Natural killer cell treated with Interleukin-12 subunit alpha and Interleukin-12 subunit beta and Interleukin-15 and Interleukin-18, amount 100 ng/mL, for 72 hours (primary cell): ENCODE measurements at regions not wholly inside any gene's neighbourhood (a gene's known extent, or its start where the extent isn't known, plus 50 kb on each side); places are given as distances from the start of the nearest gene placed in this dataset.
A peak's percentile ranks its signal among the peaks of the same experiment; 100 is the strongest.
"Not testable (repeated sequence)": the region's sequence is repeated elsewhere in the genome, so short reads cannot be mapped to it uniquely, and the experiment has no call there.

Experiments used
- ATAC-seq, 2 donors: fragments of 150-1000 bp; cut with Tn5 transposase in 1 of 2; sonication (Bioruptor Pico), chemical (Tn5 transposase) in 1 of 2; 2 replicates each; pipeline ENCODE4 v1.10.0; 2021
- DNase-seq: peaks from one replicate; pipeline ENCODE4 v3.0.0; 2022; ENCODE audit warnings: low spot score
- H3K27ac Mint-ChIP-seq, 2 donors: 1 replicate in 1 of 2; 2 replicates in 1 of 2; pipeline ENCODE4 v1.8.0; 2022; ENCODE audit warnings: mixed read lengths in 2 of 2, mild to moderate bottlenecking in 1 of 2, moderate library complexity in 1 of 2
- H3K27me3 Mint-ChIP-seq, 2 donors: 1 replicate in 1 of 2; 2 replicates in 1 of 2; pipeline ENCODE4 v1.8.0; 2022; ENCODE audit warnings: mixed read lengths in 2 of 2
- H3K36me3 Mint-ChIP-seq: one replicate; pipeline ENCODE4 v1.8.0; 2022; ENCODE audit warnings: mixed read lengths
- H3K4me1 Mint-ChIP-seq, 2 donors: 1 replicate in 1 of 2; 2 replicates in 1 of 2; pipeline ENCODE4 v1.8.0; 2022; ENCODE audit warnings: low read depth in 2 of 2, mixed read lengths in 2 of 2, mild to moderate bottlenecking in 1 of 2
- H3K4me3 Mint-ChIP-seq: one replicate; pipeline ENCODE4 v1.8.0; 2022; ENCODE audit warnings: mixed read lengths
- H3K9me3 Mint-ChIP-seq: 2 replicates; pipeline ENCODE4 v1.8.0; 2022; ENCODE audit warnings: mixed read lengths

DNA sequence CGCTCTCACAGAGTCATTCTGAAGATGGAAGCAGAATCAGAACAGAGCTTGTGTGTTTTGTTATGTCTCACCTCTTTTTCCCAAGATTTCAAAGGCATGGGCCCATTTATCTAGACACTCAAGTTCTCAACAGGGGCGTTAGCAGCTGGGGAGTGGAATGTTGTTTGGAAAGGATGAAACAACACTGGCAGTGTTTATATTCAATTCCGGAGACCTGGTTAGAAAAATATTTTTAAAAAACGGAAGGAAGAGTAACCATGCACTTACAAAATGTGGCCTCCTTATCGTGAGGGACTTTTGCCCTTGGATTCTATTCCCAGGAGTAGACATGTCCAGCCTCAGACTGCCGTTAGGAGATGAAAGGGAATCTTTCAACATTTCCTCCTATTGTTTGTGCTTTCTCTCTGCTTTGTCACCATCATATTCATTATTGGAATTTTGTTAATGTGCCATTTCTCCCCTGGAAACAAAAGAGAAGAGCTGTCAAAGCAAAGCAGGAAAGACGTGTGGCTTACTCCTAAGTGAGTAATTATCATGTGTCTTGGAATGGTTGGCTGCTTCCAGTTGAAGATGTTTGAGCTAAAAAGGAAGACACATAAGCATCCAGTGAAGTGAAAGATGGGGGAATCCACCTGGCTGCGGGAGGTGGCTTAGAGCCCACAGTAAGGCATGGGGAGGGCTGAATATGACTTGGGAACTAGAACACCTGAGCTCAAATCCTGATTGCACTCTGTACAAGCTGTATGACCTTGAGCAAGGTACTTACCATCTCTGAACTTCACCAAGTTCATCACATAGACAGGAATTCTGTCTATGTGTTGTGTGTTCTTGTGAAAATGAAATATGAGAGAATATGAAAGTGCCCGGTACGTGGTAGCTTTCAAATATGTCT lies 71.7 kb upstream of the JUN start:
- ATAC-seq (no peak), DNase-seq (no peak)
- Mint-ChIP-seq H3K27me3 (peaks cover 0 to 5% of the 10 kb centered on the region in 2 donors), H3K4me1 (peaks cover 28 to 39% of the 10 kb centered on the region in 2 donors), H3K27ac (no peak overlapping the region), H3K9me3 (no peaks in the 10 kb centered on the region), H3K4me3 (no peak overlapping the region), H3K36me3 (no peaks in the 10 kb centered on the region)

DNA sequence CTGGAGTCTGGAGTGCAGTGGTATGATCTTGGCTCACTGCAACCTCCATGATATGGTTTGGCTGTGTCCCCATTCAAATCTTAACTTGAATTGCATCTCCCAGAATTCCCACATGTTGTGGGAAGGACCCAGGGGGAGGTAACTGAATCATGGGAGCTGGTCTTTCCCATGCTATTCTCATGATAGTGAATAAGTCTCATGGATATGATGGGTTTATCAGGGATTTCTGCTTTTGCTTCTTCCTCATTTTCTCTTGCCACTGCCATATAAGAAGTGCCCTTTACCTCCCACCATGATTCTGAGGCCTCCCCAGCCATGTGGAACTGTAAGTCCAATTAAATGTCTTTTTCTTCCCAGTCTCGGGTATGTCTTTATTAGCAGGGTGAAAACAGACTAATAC lies 72.4 kb upstream of the JUN start:
- H3K36me3 Mint-ChIP-seq, DNase-seq, ATAC-seq, H3K4me3 Mint-ChIP-seq, H3K9me3 Mint-ChIP-seq, H3K27ac Mint-ChIP-seq, H3K27me3 Mint-ChIP-seq: not testable (repeated sequence)
- peaks cover 36 to 47% of the 10 kb centered on the region in 2 donors for H3K4me1 Mint-ChIP-seq

DNA sequence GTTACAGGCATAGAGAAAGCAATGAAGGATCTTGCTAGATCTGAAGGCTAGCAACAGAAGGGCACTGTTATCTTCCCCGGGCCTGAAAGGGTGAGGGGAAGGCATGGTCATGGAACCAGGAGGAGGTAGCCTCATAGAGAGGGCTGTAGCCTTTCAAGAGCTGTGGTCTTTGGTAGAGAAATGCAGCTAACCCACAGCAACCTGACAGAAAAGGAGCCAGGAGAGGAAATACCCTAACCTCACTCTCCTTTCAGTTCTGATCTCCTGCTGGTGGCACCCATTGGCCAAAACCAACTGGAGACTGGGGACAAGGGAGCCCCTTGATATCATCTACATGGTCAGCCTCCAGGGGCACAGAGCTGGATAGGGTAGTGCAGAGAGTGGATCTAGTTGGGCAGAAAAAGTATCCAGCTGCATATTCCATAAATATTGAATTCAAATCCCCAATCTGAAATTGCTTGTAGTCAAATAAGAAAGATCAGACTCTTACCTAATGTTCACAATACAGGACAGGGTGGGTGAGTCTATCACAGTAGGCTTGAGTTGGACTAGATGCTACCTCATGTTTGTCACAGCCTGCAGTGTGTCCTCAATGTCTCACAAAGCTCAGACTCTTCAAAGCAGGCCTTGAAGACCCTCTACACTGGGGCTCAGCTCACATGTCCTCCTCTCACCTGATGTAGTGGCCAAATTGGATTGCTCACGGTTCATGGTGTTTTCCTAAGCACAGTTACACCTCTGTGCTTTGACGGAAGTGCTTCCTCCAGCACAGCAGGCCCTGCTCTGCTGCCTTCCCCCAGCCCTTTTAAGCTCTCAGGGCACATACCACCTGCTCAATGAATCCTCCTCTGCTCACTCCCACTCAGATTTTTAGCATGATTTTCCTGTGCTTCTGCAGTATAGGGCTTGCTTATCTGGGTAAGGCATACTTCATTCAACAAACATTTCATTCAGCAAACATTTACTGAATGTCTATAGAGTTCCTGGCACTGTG lies 74.1 kb upstream of the JUN start:
- peaks cover 3% of the 10 kb centered on the region for H3K9me3 Mint-ChIP-seq

DNA sequence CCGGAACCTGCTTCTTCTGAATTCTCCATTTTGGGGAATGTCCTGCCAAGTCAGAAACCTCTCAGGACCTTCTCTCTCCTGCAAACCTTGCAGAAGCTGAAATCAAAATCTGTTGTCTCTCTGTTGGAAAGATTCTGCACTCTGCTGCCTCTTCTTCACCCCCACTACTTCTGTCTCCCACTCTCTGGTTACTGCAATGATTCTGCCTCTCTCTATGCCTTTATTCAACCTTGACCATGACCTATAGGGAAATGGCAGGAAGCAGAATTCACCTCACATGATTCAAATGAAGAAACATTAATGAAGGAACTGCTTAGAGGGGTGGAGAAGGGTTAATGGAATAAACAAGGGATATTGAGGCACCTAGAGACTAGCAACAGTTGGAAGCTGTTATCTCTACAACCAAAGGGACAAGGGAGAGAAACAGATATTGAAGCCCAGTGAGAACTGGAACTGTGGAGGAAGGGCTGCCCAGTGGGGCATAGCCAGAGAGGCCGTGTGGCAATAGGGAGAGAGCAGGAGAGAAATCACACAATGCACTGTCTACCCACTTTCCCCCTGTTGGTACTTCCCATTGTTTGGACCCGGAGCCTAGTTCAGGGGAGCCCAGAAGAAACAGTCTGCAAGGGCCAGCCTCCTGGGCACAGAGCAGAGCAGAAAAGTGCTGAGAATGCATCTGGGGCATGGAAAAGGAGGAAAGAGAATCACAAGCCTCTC lies 76.1 kb upstream of the JUN start:
- ATAC-seq (no peak), DNase-seq (no peak)
- H3K4me3 Mint-ChIP-seq = no peak overlapping the region
- peak overlapping the region in 1 of 2 donors; percentile 70 for H3K27ac Mint-ChIP-seq
- peaks cover 3% of the 10 kb centered on the region for H3K9me3 Mint-ChIP-seq
- no peaks in the 10 kb centered on the region for H3K36me3 Mint-ChIP-seq
- no peaks in the 10 kb centered on the region for H3K27me3 Mint-ChIP-seq
- H3K4me1 Mint-ChIP-seq = peaks cover 45 to 53% of the 10 kb centered on the region in 2 donors

More for the DNA sequence above, 74.1 kb upstream of the JUN start:
- no peaks in the 10 kb centered on the region for H3K27me3 Mint-ChIP-seq
- peak overlapping the region; percentile 78 to 85 for H3K27ac Mint-ChIP-seq
- DNase-seq = no peak
- H3K4me1 Mint-ChIP-seq = peaks cover 45 to 58% of the 10 kb centered on the region in 2 donors
- ATAC-seq = peak; percentile 59 to 76
- H3K36me3 Mint-ChIP-seq = no peaks in the 10 kb centered on the region
- H3K4me3 Mint-ChIP-seq = peak overlapping the region; percentile 58

DNA sequence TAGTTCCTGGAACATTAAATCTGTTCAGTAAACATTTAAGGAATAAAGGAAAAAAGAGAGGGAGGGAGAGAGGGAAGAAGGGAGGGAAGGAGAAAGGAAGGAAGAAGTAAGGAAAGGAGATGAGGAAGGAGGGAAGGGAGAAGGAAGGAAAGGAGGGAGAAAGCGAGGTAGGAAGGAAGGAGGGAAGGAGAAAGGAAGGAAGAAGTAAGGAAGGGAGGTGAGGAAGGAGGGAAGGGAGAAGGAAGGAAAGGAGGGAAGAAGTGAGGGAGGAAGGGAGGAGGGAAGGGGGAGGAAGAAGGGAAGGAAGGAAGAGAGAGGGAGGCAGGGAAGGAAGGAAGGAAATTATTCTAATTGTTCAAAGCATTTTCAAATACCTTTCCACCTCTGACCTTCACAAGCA lies 77.2 kb upstream of the JUN start:
- no peaks in the 10 kb centered on the region for H3K36me3 Mint-ChIP-seq
- ATAC-seq (no peak), DNase-seq (no peak)
- H3K4me1 Mint-ChIP-seq = peaks cover 49 to 53% of the 10 kb centered on the region in 2 donors
- peaks cover 6% of the 10 kb centered on the region for H3K9me3 Mint-ChIP-seq
- peak overlapping the region; percentile 70 to 78 for H3K27ac Mint-ChIP-seq
- H3K4me3 Mint-ChIP-seq = peak overlapping the region; percentile 65
- no peaks in the 10 kb centered on the region for H3K27me3 Mint-ChIP-seq

DNA sequence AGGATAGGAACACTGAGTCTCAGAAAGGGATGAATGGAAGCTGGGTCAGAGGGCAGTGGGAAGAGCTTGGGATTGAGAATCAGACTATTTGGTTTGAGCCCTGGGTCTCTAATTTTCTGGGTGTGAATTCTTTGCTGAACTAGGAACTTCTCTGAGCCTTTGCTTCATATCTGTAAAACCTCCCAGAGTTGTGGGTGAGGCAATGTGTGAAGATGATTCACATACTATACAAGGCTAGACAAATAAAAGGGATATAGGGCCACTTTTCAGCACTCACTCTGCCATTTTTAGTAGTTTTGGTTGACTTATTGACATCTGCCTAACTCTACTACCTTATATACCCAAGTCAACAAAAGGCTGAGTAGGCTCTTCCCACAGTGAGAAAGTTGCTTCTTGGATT lies 77.7 kb upstream of the JUN start:
- Mint-ChIP-seq H3K36me3 (no peaks in the 10 kb centered on the region), H3K27me3 (no peaks in the 10 kb centered on the region), H3K9me3 (peaks cover 6% of the 10 kb centered on the region), H3K4me3 (peak overlapping the region; percentile 65), H3K27ac (peak overlapping the region; percentile 70 to 78), H3K4me1 (peaks cover 49 to 53% of the 10 kb centered on the region in 2 donors)
- no peak for DNase-seq
- ATAC-seq = peak; percentile 68 to 84

DNA sequence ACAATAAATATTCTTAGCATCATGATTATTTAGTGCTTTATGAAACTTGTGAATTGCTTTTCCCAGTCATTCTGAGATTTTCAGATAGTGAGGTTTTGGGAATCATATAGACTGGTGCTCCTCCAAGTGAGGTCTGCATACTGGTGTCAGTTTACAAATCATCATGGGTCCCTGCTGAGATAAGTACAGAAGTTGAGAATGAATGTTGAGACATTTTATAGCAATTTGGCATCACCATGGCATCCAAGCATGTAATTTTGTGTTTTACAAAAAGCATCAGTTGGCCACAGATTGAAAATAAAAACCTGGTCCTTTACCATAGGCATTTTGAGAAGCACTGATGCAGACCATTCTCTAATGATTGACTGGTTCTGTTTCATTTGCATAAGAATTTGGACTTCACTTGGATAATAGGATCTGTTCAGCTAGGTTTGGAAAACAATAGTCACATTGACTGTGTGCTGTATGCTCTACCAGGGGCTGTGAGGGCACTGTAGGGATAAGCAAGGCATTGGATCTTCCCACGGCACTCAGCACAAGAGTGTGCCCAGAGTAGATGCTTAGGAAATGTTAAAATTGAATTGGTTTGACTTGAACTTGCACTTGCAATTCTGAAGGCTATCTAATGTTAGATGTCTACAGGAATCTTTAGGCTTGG lies 79.0 kb upstream of the JUN start:
- DNase-seq (no peak), ATAC-seq (no peak)
- Mint-ChIP-seq H3K27me3 (no peaks in the 10 kb centered on the region), H3K27ac (no peak overlapping the region), H3K9me3 (peaks cover 6% of the 10 kb centered on the region), H3K36me3 (no peaks in the 10 kb centered on the region), H3K4me1 (peaks cover 38 to 40% of the 10 kb centered on the region in 2 donors), H3K4me3 (no peak overlapping the region)

DNA sequence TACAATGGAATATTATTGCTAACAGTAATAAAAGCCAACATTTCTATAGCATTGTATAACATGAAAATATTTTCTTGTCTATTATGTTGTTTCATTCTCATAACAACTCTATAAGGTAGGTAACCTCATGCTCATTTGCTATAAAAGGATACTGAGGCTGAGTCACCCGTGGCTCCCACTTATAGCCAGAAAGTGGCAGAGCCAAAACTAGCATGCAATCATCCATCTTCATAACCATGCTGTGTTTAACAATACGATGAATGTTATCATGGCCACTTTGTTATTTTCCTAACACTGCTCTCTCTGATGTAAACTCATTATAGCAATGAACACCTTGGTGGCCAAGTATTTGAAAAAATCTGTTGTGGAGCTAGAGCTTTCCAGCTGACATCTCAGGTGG lies 80.8 kb upstream of the JUN start:
- Mint-ChIP-seq H3K36me3 (no peaks in the 10 kb centered on the region), H3K27me3 (no peaks in the 10 kb centered on the region), H3K4me3 (no peak overlapping the region), H3K9me3 (peaks cover 6% of the 10 kb centered on the region), H3K27ac (no peak overlapping the region), H3K4me1 (peaks cover 27% of the 10 kb centered on the region in 2 donors)
- no peak for DNase-seq
- ATAC-seq = no peak

DNA sequence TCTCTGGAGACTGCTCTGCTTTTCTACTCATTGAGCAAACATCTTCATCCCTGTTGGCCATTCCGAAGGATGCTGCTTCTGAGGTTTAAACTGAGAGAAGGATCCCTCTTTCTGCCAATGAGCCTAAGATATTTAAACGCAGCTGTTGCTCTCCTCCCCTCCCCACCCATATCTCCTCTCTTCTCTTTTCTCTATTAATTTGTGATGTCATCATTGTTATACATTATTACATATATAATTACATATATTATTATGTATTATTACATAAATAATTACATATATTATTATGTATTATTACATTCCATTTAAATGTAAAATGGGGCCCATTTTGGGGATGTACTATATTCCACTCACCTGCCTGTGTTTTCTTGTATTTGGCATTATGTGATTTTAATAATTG lies 82.7 kb upstream of the JUN start:
- peaks cover 8 to 10% of the 10 kb centered on the region in 2 donors for H3K4me1 Mint-ChIP-seq
- no peaks in the 10 kb centered on the region for H3K36me3 Mint-ChIP-seq
- DNase-seq (no peak), ATAC-seq (no peak)
- peaks cover 3% of the 10 kb centered on the region for H3K9me3 Mint-ChIP-seq
- H3K27me3 Mint-ChIP-seq = no peaks in the 10 kb centered on the region
- H3K4me3 Mint-ChIP-seq = no peak overlapping the region
- H3K27ac Mint-ChIP-seq = no peak overlapping the region

DNA sequence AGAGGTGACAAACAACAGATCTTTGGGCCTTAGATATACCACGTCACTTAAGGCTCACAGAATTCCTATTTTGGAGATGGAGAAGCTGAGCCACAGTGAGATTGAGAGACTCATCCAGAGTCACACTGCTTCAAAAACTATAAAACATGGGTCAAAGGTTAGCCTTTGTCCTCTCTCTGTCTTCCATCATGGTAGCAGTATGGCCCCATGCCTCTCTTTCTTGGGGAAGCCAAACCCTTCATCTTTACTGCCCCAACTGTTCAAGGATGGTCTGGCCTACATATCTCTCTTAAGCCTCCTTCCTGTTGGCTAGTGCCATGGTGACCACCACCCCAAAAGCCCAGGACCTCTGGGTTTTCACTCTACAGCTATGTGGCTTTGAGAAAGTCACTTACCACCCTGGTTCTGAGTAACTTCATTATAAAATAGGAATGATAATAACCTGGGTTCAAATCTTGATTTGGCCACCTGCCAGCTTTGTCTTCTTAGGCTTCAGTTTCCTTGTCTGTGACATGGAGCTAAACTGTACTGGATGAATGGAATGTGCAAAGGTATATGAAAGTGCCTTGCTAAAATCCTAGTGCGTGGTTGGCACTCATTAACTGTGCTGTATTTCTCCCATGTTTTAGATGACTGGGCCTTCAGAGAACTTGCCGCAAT lies 85.9 kb upstream of the JUN start:
- Mint-ChIP-seq H3K27ac (no peak overlapping the region), H3K27me3 (no peaks in the 10 kb centered on the region), H3K4me1 (peaks cover 0 to 4% of the 10 kb centered on the region in 2 donors), H3K4me3 (no peak overlapping the region), H3K9me3 (peaks cover 3% of the 10 kb centered on the region), H3K36me3 (no peaks in the 10 kb centered on the region)
- DNase-seq = no peak
- no peak for ATAC-seq

DNA sequence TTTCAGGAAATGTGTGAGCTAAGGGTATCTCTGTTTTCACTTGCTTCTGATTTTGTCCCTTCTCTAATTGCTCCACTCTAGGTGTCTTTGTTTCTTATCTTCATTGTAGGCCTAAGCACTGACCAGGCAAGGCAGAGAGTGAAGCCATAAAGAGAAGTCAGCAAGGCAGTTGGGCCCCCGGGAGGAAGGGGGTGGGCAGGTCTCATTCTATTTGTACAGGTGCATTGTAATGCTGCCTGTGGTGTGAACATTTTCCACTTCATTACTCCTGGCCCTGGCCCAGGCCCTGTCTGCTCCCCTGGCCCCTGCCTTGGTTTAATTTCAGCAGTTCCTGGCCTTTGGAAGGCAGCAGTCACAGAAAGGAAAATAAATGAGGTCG lies 86.4 kb upstream of the JUN start:
- H3K4me1 Mint-ChIP-seq = peaks cover 0 to 4% of the 10 kb centered on the region in 2 donors
- no peak overlapping the region for H3K4me3 Mint-ChIP-seq
- H3K36me3 Mint-ChIP-seq = no peaks in the 10 kb centered on the region
- ATAC-seq = no peak
- no peaks in the 10 kb centered on the region for H3K27me3 Mint-ChIP-seq
- no peak overlapping the region for H3K27ac Mint-ChIP-seq
- peaks cover 3% of the 10 kb centered on the region for H3K9me3 Mint-ChIP-seq
- DNase-seq = no peak

DNA sequence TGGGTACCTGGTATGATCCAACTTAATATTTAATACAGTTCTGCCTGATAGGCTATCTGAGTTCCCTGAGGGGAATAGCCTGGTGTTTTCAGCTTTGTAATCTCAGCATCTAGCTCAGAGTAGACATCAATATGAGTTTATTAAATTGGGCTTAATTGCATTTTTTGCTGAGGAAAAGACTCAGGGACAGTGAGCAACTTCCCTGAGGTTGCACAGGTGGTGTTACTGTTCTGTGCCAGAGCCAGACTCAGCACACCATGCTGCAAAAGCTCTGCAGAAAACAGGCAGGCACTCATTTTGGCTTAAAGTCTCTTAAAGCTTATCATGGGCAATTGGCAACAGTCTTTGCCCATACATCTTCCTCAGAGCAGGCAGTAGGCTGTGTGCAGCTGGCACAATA lies 90.5 kb upstream of the JUN start:
- Mint-ChIP-seq H3K27me3 (no peaks in the 10 kb centered on the region), H3K27ac (no peak overlapping the region), H3K4me1 (peaks cover 11 to 13% of the 10 kb centered on the region in 2 donors), H3K36me3 (no peaks in the 10 kb centered on the region), H3K4me3 (no peak overlapping the region), H3K9me3 (no peaks in the 10 kb centered on the region)
- no peak for DNase-seq
- no peak for ATAC-seq
